HEK293 (cell line): ENCODE measurements at regions not wholly inside any gene's neighbourhood (a gene's known extent, or its start where the extent isn't known, plus 50 kb on each side); places are given as distances from the start of the nearest gene placed in this dataset.

ENCODE experiments used
- KLF10 ChIP-seq: fragments of 450-650 bp; IDR thresholded peaks from 2 replicates; pipeline ENCODE4 v1.5.1; 2018; ENCODE audit warnings: missing biosample characterization, mild to moderate bottlenecking, missing genetic modification characterization
- YY1 ChIP-seq: fragments of 450-650 bp; formaldehyde crosslinking; IDR thresholded peaks from 2 replicates; pipeline ENCODE4 v1.5.1; 2018; ENCODE audit warnings: missing biosample characterization, missing genetic modification characterization
- YY2 ChIP-seq: fragments of 450-650 bp; formaldehyde crosslinking; IDR thresholded peaks from 2 replicates; pipeline ENCODE4 v1.5.1; 2016; ENCODE audit warnings: missing biosample characterization, missing genetic modification characterization
- ZBTB17 ChIP-seq: fragments of 450-650 bp; formaldehyde crosslinking; IDR thresholded peaks from 2 replicates; pipeline ENCODE4 v1.5.1; 2016; ENCODE audit warnings: missing biosample characterization, missing genetic modification characterization
- ZBTB21 ChIP-seq: fragments of 450-650 bp; formaldehyde crosslinking; IDR thresholded peaks from 2 replicates; pipeline ENCODE4 v1.5.1; 2017; ENCODE audit warnings: missing biosample characterization, missing genetic modification characterization
- ZNF341 ChIP-seq: fragments of 450-650 bp; formaldehyde crosslinking; IDR thresholded peaks from 2 replicates; pipeline ENCODE4; 2016; ENCODE audit warnings: low read depth, missing biosample characterization, missing genetic modification characterization
- ZNF549 ChIP-seq: fragments of 450-650 bp; IDR thresholded peaks from 2 replicates; pipeline ENCODE4 v1.5.1; 2018; ENCODE audit warnings: missing biosample characterization, missing genetic modification characterization, mild to moderate bottlenecking, inconsistent platforms, moderate library complexity
- ZNF560 ChIP-seq: fragments of 450-650 bp; formaldehyde crosslinking; IDR thresholded peaks from 2 replicates; pipeline ENCODE4 v1.5.1; 2017; ENCODE audit warnings: missing biosample characterization, missing genetic modification characterization, borderline replicate concordance
- ZNF654 ChIP-seq: fragments of 450-650 bp; formaldehyde crosslinking; IDR thresholded peaks from 2 replicates; pipeline ENCODE4 v1.5.1; 2016; ENCODE audit warnings: low read depth, missing biosample characterization, missing genetic modification characterization
- ZNF747 ChIP-seq: fragments of 450-650 bp; formaldehyde crosslinking; IDR thresholded peaks from 2 replicates; pipeline ENCODE4 v1.5.1; 2016; ENCODE audit warnings: missing biosample characterization, missing genetic modification characterization
- TF ChIP-seq, protein P1 (sequence below): fragments of 450-650 bp; formaldehyde crosslinking; IDR thresholded peaks from 2 replicates; pipeline ENCODE4 v1.5.1; 2016; ENCODE audit warnings: missing biosample characterization, missing genetic modification characterization
- TF ChIP-seq, protein P2 (sequence below): sonication (generic); formaldehyde crosslinking; IDR thresholded peaks from 2 replicates; pipeline ENCODE4 v1.8.1; 2022; ENCODE audit warnings: mild to moderate bottlenecking, moderate library complexity, missing genetic modification reagents
- TF ChIP-seq, protein P3 (sequence below): fragments of 450-650 bp; IDR thresholded peaks from 2 replicates; pipeline ENCODE4 v1.5.1; 2018; ENCODE audit warnings: missing biosample characterization, mild to moderate bottlenecking, missing genetic modification characterization
- TF ChIP-seq, protein P4 (sequence below): fragments of 450-650 bp; formaldehyde crosslinking; IDR thresholded peaks from 2 replicates; pipeline ENCODE4 v1.5.1; 2016; ENCODE audit warnings: missing biosample characterization, missing genetic modification characterization, low read depth

DNA sequence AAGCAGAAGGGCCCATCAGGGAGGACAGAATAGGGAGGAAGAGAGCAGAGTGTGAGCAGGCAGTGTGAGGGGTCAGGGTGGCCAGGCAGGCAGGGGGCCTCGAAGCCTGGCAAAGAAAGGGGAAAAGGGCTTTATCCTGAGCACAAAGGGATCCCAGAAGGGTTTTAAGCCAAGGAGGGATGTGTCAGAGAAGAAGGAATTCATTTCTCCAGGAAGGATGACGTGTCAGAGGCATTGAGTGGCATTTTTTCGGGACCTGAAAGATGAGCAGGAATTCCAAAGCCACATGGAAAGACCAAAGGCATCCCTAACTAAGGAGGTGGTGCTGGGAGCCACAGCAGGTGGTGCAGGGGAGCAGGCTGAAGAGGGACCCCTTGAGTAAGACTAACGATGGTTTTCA is 132.1 kb downstream of the DICER1 start:
- TF ChIP-seq YY2 (tag by site-specific recombination): no peak
- TF ChIP-seq, protein P1, sequence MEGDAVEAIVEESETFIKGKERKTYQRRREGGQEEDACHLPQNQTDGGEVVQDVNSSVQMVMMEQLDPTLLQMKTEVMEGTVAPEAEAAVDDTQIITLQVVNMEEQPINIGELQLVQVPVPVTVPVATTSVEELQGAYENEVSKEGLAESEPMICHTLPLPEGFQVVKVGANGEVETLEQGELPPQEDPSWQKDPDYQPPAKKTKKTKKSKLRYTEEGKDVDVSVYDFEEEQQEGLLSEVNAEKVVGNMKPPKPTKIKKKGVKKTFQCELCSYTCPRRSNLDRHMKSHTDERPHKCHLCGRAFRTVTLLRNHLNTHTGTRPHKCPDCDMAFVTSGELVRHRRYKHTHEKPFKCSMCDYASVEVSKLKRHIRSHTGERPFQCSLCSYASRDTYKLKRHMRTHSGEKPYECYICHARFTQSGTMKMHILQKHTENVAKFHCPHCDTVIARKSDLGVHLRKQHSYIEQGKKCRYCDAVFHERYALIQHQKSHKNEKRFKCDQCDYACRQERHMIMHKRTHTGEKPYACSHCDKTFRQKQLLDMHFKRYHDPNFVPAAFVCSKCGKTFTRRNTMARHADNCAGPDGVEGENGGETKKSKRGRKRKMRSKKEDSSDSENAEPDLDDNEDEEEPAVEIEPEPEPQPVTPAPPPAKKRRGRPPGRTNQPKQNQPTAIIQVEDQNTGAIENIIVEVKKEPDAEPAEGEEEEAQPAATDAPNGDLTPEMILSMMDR (tag by site-specific recombination): no peak
- TF ChIP-seq, protein P2, sequence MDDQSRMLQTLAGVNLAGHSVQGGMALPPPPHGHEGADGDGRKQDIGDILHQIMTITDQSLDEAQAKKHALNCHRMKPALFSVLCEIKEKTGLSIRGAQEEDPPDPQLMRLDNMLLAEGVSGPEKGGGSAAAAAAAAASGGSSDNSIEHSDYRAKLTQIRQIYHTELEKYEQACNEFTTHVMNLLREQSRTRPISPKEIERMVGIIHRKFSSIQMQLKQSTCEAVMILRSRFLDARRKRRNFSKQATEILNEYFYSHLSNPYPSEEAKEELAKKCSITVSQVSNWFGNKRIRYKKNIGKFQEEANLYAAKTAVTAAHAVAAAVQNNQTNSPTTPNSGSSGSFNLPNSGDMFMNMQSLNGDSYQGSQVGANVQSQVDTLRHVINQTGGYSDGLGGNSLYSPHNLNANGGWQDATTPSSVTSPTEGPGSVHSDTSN (CRISPR knock-in tag): no peak
- TF ChIP-seq KLF10 (tag by site-specific recombination): no peak
- TF ChIP-seq ZNF654: no peak
- TF ChIP-seq ZNF560 (tag by site-specific recombination): no peak
- TF ChIP-seq ZBTB17 (tag by site-specific recombination): no peak
- TF ChIP-seq ZNF747: no peak
- no peak for TF ChIP-seq YY1 (tag by site-specific recombination)
- no peak for TF ChIP-seq ZNF549 (tag by site-specific recombination)
- TF ChIP-seq, protein P3, sequence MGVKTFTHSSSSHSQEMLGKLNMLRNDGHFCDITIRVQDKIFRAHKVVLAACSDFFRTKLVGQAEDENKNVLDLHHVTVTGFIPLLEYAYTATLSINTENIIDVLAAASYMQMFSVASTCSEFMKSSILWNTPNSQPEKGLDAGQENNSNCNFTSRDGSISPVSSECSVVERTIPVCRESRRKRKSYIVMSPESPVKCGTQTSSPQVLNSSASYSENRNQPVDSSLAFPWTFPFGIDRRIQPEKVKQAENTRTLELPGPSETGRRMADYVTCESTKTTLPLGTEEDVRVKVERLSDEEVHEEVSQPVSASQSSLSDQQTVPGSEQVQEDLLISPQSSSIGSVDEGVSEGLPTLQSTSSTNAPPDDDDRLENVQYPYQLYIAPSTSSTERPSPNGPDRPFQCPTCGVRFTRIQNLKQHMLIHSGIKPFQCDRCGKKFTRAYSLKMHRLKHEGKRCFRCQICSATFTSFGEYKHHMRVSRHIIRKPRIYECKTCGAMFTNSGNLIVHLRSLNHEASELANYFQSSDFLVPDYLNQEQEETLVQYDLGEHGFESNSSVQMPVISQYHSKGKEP (tag by site-specific recombination): no peak
- TF ChIP-seq ZBTB21 (tag by site-specific recombination): no peak
- TF ChIP-seq ZNF341: no peak
- TF ChIP-seq, protein P4, sequence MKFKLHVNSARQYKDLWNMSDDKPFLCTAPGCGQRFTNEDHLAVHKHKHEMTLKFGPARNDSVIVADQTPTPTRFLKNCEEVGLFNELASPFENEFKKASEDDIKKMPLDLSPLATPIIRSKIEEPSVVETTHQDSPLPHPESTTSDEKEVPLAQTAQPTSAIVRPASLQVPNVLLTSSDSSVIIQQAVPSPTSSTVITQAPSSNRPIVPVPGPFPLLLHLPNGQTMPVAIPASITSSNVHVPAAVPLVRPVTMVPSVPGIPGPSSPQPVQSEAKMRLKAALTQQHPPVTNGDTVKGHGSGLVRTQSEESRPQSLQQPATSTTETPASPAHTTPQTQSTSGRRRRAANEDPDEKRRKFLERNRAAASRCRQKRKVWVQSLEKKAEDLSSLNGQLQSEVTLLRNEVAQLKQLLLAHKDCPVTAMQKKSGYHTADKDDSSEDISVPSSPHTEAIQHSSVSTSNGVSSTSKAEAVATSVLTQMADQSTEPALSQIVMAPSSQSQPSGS: no peak
